Embryonic facial prominence (tissue), 1 donor: ENCODE measurements at regions not wholly inside any gene's neighbourhood (a gene's known extent, or its start where the extent isn't known, plus 50 kb on each side); places are given as distances from the start of the nearest gene placed in this dataset.
"Not testable (repeated sequence)": the region's sequence is repeated elsewhere in the genome, so short reads cannot be mapped to it uniquely, and the experiment has no call there.

Source experiments
- DNase-seq: peaks from one replicate; pipeline ENCODE4 v3.0.0-alpha.2; 2016; ENCODE audit errors: extremely low spot score

DNA sequence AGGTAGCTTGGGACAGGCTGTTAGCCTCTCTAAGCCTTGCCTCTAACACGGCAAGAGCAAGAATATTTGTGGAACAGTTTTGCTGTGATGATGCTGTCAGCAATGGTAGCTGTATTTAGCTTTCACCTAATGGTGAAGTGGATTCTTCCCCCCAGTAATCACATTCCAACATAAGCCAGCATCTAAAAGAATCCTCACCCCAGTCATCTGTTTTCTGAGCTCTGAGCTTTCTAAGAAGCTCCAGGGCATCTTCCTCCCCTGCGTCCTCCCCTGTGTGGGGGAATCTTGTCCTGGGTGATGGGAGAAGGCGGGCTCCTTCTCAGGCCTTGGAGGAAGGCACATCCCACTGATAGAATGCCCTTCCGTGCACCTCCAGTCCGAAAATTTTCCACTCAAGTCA lies 367.6 kb downstream of the BRD1 start:
- no peak for DNase-seq

DNA sequence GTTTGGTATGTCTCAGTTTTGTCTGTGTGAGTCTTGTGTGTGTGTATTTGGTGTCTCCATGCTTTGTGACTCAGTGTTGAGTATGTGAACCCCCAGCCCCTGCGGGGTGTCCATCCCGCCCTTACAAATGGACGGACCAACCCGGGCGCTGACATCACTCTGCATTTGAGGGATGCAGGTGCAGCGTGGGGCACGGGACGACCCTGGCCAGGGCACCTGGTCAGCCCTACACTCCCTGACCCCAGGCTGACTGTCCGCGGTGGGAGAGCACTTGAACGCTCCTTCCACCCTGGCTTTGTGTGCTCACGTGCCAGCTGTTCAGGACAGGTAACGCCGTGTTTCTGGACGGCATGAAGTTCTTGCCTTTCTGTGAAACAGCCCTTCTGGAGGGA lies 369.0 kb downstream of the BRD1 start:
- DNase-seq = no peak

DNA sequence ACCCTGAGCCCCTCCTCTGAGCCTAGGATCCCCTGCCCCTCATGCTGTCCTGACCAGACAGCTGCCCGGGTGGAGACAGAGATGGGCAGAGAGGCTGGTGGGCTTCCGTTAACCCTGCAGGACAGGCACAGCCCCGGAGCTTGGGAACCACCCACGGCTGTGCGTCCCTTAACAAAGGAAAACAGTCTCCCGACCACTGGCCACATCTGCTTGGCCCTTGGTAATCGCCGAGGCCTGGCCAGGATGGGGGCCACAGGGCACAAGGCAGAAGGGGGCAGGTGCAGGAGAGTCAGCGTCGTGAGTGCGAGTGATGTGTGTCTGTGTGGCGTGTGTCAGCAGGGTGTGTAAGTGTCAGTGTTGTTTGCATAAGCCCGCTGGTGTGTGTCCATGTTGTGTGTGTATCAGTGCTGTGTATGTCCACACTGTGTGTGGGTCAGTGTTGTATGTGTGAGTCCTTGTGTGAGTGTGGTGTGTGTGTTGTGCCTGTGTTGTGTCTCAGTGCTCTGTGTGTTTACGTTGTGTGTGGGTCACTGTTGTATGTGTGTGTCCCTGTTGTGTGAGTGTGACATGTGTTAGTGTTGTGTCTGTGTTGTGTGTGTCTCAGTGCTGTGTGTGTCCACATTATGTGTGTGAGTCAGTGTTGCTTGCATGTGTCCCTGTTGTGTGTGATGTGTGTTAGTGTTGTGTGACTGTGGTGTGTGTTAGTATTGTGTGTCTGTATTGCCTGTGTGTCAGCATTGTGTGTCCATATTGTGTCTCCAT lies 369.5 kb downstream of the BRD1 start:
- no peak for DNase-seq

DNA sequence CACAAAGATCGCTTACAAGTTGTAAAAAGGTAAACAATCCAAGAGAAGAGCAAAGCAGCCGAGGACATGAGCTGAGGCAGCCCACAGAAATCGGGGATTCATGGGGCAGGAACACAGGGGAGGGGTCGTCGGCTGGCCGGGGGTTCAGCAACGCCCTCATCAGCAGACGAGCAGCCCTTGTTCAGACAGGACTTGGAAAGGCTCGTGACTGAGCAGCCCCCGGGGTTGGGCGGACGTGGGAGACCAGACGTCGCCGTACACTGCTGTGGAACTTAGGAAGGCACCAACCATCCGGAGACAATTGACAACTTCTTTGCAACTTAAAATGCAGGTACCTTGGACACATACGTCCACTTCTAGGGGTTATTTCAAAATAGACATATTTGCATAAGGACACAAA lies 370.5 kb downstream of the BRD1 start:
- DNase-seq = no peak

DNA sequence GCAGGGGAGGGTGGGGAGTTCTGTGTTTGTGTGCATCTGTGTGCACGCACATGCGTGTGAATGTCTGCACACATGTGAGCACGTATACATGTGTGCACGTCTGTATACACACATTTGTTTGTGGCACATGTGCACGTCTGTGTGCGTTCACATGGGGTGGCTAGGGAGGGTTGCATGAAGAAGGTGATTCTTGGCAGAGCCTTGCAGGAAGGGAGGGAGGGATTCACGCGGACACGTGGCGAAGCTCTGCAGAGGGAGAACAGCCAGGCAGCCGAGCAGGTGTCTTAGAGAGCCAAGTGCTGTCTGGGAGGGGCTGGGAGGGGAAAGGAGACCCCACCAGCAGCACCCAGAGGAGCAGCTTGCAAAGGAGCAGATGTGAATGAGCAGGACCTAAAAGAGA lies 372.1 kb downstream of the BRD1 start:
- DNase-seq = no peak

DNA sequence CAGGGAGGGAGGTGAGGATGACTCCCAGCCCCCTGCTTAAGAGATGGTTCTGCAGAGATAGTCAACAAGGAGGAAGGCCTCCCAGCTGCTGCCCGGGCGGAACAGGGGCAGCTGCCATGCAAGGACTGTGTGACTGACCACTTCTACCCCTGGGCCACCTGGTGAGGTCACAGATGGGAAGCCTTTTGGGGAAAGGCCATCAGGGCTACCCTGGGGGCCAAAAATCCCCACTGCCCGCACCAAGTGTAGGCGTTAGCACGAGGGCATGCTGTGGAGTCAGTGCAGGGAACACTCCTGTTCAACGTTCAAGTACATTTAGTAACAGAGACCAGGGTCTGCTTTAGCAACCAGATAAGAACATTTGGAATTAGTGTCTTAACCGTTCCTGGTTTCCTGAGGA lies 372.9 kb downstream of the BRD1 start:
- DNase-seq = no peak

DNA sequence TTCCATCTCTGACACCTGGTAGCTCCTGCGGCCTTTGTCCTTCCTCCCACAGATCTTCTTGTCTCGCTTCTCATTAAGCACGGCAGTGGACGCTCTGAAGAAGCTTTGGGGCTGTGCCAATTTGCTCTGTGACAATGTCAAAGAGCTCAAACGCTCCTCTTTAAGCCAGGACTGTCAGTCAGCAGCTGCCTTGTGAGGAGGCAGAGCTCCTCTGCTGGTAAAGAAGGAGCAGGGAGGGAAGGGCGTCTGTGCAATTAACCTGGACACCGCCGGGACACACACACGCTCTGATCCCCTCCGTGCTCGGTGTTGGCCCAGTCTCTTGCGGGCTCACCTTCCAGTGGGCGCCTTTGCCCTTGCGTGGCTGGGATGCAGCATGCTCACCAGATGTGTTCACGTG lies 373.9 kb downstream of the BRD1 start:
- no peak for DNase-seq

DNA sequence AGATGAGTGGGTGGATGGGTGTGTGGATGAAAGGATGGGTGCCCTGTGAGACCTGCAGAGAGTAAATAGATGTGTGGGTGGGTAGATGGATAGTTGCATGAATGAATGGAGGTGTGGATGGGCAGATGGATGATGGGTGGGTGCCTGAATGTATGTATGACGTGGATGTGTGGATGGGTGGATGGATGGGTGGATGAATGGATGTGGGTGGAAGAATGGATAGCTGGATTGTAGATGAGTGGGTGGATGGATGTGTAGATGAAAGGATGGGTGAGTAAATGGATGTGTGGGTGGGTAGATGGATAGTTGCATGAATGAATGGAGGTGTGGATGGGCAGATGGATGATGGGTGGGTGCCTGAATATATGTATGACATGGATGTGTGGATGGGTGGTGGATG lies 374.7 kb downstream of the BRD1 start:
- not testable (repeated sequence) for DNase-seq

DNA sequence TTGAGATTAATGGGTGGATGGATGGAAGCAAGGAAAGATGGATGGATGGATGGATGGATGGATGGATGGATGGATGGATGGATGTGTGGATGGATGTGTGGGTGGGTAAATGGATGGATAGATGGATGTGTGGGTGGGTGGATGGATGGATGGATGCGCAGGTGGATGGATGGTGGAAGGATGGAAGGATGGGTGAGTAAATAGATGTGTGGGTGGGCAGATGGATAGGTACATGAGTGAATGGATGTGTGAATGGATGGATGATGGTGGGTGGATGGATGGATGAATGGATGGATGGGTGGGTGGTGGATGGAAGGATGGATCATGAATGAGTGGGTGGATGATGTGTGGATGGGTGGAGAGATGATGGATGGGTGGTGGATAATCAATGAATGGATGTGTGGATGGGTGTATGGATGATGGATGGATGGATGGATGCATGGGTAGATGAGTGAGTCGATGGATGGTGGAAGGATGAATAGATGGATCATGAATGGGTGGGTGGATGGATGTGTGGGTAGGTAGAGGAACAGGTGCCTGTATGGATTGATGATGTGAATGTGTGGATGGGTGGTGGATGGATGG lies 375.2 kb downstream of the BRD1 start:
- DNase-seq = no peak

DNA sequence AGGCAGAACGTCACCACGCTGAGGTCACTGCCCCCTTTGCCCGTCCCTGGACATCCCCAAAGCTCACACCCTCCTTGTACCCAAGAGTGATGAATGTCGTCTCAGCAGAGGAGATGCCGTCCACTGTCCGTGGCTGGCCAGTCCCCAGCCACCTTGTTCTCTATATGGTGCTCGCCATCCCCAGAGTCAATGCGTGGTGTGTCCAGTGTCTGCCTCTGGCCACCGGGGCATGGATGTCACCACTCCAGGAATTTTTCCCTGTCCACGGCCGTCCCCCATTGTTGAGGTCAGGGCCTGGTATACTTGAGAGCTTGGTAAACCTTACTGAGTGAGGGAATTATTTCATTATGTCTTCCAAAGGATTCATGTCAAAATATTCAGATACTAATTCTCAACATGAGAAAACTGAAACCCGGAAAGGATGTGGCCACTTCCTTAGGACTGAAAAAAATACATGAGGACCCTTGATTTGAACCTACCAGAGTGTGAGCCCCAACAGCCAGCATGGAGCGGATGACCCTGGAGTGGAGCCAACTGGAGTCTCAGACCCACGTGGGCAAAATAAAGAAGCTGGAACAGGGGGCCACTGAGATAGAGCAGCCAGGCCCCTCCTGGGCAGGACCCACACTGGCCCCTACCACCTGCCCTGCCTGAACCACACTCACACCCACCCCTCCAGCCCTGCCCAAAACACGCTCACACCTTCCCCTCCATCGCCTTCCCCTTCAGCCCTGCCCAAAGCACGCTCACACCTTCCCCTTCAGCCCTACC lies 376.4 kb downstream of the BRD1 start:
- DNase-seq = no peak

DNA sequence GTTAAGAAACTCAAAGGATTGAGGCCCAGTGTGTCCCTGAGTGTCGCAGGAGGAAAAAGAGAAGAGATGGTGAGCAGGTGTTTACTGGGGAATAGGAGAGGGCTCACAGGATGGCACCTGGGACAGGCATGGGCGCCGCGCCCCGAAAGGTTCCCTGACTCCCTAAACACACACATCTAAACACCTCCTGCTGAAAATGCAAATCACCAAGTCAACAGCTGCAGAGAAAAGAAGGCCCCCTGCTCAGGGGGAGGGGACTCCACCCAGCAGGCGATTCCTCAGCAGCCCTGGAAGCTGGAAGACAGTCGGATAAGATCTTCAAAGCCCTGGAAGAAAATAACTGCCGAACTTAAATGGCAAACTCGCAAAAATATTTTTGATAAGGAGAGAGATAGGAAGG lies 377.2 kb downstream of the BRD1 start:
- no peak for DNase-seq

DNA sequence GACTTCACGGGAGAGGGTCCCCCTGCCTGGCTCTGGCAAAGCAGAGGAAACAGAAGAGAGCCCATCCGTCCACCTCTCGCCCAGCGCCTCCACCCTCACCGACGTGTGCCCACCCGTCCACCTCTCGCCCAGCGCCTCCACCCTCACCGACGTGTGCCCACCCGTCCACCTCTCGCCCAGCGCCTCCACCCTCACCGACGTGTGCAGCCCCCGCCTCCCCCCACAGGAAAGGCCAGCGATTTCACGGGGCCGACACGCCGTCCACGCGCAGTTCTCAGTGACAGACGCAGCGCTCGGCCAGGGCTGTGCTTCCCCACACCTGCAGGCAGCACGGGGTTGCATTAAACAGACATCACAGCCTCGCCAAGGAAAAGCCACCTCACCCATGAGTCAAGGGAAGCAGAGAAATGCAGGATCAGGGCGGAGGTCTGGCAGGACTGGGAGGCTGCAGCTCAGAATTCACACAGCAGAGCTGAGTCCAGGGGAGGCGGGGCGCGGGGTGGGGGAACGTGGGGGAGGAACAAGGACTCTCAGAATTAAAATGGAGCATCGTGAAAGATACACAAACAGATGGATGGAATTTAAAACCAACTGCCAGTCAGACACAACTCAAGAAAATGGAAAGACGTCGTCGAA lies 377.7 kb downstream of the BRD1 start:
- DNase-seq = no peak

DNA sequence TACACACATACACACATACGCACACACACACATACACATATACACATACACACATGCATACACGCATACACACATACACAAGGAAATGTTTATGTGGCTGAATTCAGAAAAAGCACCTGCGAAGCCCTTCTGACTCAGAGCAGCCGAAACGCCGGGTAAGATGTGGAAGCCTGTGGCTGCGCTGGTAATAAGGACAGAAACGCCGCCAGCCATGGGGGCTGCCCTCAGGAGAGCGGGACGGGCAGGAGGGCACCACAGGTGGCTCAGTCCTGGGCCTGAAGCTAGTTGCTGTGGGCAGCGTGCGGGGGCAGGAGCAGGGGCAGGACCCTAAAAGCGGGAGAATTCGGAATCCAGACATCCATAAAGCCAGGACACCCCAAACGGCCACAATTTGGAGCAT lies 378.3 kb downstream of the BRD1 start:
- no peak for DNase-seq

DNA sequence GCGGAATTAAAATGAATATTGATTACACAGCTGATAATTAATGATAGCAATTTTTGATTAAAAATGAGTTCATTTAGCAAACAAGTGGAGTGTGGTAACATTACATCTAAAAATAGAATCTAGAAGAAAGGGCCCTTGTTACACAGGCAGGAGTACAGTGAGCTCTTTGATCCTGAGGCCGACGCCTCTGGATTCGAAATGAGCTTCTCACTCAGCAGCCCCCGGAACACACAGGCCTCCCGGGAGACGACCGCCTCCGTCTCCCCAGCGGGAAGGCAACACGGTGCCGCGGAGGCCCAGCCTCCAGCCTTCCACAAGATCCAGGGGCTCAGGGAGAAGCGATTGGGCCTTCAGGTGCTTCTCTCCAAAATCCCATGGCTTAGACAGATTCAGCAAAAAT lies 379.1 kb downstream of the BRD1 start:
- DNase-seq = no peak

DNA sequence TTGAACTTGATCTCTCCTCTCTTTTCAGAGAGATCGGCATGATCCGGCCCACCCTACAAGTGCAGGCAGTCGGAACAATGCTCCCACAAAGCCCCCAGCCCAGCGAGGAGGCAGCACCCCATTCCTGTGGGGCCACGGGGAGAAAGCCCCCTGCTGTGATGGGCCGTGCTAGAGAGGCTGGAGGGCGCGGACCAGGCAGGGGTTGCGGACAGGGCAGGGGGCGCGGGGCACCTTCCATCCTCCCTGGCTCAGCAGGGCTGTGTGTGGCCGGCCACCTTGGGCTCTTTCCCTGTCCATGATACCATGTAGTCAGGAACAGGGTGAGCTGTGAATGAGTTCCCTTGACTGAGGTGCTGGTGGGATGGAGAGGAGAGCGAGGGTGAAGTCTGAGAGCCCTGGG lies 379.8 kb downstream of the BRD1 start:
- no peak for DNase-seq

DNA sequence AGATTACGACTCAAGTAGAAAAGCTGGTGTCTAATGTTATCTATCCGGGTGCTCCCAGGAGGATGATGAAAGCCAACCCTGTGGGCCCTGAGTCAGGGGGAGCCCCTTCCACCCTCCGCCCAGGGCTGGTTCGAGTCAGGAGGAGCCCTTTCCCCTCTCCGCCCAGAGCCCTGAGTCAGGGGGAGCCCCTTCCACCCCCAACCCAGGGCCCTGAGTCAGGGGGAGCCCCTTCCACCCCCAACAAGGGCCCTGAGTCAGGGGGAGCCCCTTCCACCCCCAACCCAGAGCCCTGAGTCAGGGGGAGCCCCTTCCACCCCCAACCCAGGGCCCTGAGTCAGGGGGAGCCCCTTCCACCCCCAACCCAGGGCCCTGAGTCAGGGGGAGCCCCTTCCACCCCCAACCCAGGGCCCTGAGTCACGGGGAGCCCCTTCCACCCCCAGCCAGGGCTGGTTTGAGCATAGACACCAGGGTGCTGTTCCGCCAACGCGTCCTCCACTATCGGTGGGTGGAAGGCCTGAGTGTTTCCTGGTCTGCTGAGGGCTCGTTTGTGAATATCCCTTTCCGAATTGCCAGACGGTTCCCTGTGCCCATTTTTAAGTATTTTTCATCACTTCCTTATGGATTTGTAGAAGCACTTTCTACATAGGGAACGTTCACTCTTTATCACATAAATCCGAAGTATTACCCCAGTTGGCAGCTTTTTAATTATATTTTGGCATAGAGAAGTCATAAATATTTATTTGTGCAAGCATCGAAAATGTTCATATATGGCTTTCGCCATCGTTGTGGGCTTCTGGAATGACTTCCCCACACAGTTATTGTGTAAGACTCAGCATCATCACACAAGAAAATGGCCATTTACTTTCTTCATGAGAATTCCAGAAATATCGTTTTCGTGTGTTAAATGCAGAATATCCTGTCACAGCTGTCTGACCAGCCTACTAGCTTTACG lies 380.6 kb downstream of the BRD1 start:
- no peak for DNase-seq

DNA sequence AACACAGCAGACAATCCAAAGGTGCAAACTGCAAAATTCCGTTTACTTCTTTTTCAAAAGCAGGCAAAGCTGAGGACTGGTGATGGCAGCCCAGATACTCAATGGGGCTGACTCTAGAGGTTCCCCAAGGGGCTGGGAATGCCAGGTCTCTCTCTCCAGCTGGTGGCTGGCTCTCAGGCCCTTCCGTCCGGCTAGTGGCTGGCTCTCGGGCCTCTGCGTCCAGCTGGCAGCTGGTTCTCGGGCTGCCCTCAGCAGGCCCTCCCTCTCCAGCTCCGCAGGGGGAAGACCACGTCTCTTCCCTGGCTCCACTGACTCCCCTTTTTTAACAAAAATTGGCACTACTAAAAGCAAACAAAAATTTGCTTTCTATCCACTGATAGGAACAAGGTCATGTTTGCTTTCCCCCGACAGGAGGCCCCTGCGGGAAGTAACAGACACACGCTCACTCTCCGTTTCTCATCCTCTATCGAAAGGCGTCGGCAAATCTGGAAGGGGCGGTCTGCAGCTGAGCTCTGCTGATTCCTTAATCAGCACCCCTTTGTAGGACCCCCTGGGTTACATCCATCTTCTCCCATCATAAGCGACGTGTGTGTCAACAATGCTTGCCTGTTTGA lies 381.4 kb downstream of the BRD1 start:
- no peak for DNase-seq

DNA sequence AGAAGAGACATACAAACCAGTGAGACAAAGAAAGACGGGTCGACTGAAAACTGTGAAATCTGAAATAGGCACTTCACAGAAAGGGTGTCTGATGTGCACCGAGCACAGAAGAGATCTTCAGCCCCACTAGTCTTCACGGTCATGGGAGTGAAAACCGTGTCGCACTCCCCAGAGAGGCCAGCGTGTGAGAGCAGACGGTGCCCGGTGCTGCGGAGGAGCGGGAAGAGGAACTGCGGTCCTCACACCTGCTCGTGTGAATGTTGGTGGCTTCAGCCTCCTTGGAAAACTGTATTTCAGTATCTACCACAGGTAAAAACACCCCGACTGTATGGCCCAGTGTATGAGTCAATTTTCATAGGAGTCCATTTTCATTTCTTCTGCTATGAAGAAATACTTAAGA lies 382.9 kb downstream of the BRD1 start:
- no peak for DNase-seq

DNA sequence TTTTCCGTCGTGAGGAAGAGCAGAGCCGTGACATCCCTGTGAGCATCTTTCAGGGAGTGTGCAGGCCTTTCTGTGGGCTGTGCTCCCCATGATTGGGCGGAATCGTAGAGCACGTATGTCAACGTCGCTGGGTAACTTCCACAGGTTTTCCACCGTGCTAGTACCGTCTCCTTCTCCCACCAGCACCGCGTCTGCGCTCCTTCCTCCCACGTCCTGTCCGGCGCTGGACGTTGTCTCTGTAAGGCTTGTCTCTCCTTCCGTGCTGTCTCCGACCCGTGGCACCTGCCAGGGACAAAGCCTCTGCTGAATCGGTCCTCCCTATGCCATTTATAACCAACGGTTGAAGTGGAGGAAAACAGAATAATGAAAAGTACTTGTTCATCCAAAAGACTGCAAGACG lies 386.7 kb downstream of the BRD1 start:
- DNase-seq = no peak

DNA sequence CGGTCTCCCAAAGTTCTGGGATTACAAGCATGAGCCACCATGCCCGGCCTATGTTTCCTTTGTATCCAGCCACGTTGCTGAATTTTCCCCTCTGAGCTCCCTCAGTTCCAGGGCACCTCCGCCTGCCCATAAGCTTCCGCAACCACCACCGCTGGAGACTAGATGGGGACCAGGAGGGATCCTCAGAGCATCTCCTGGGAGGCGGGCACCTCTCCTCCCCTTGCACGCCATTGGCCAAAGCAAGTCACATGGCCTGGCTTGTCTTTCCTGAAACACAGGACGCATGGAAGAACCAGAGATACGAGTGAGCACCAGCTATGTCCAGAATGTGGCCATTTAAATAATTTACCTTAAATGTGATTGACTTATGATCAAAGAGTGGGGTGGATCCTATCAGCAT lies 388.3 kb downstream of the BRD1 start:
- no peak for DNase-seq

DNA sequence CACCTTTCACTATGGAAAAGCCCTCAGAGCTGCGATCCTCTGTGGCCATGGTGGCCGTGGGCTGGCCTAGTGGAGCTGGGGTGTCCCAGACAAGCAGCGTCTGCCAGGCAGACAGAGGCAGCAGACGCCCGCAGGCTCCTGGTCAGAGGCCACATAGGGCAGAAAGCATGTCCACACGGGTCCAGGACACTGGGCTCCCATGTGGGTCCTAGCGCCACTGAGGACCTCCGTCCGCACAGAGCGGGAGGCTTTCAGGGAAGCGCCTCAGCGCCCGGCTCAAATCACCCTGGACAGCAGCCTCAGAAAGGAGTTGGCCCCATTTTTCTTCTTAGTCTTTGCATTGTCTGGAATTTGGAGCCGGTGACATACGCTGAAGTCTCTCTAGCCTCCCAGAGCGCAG lies 389.7 kb downstream of the BRD1 start:
- DNase-seq = no peak
